Neural crest cell (in vitro differentiated cells): ENCODE measurements at regions not wholly inside any gene's neighbourhood (a gene's known extent, or its start where the extent isn't known, plus 50 kb on each side); places are given as distances from the start of the nearest gene placed in this dataset.
"Not testable (repeated sequence)": the region's sequence is repeated elsewhere in the genome, so short reads cannot be mapped to it uniquely, and the experiment has no call there.

Experiments used
- DNase-seq: peaks from one replicate; pipeline ENCODE4 v3.0.0; 2021; ENCODE audit warnings: low read depth, mixed read lengths, low spot score
- H3K27ac Mint-ChIP-seq: one replicate; pipeline ENCODE4 v1.8.0; 2021; ENCODE audit warnings: mild to moderate bottlenecking, mixed read lengths; ENCODE audit not compliant: unreplicated experiment
- H3K27me3 Mint-ChIP-seq: 2 replicates; pipeline ENCODE4 v1.8.0; 2021; ENCODE audit warnings: low read depth, mild to moderate bottlenecking, mixed read lengths
- H3K36me3 Mint-ChIP-seq: 2 replicates; pipeline ENCODE4 v1.8.0; 2021; ENCODE audit warnings: low read depth, mild to moderate bottlenecking, mixed read lengths
- H3K4me1 Mint-ChIP-seq: 2 replicates; pipeline ENCODE4 v1.8.0; 2021; ENCODE audit warnings: mixed read lengths
- H3K4me3 Mint-ChIP-seq: one replicate; pipeline ENCODE4 v1.8.0; 2021; ENCODE audit warnings: mild to moderate bottlenecking, mixed read lengths
- H3K9me3 Mint-ChIP-seq: 2 replicates; pipeline ENCODE4 v1.8.0; 2021; ENCODE audit warnings: mixed read lengths
- CTCF ChIP-seq: fragments of 200-600 bp; sonication (generic); conservative IDR thresholded peaks from 2 replicates; pipeline ENCODE4 v1.5.0; 2021; ENCODE audit warnings: antibody characterized with exemption, mild to moderate bottlenecking

GRCh38 chr2:41204315-41204714, 752.4 kb upstream of the SLC8A1 start:
- Mint-ChIP-seq H3K27ac (no peak overlapping the region), H3K4me3 (no peak overlapping the region), H3K9me3 (no peaks in the 10 kb centered on the region), H3K27me3 (no peaks in the 10 kb centered on the region), H3K4me1 (no peaks in the 10 kb centered on the region), H3K36me3 (no peaks in the 10 kb centered on the region)
- TF ChIP-seq CTCF = no peak
- DNase-seq = no peak

GRCh38 chr2:41206004-41206403, 754.1 kb upstream of the SLC8A1 start:
- TF ChIP-seq CTCF = no peak
- Mint-ChIP-seq H3K4me1 (no peaks in the 10 kb centered on the region), H3K4me3 (no peak overlapping the region), H3K36me3 (no peaks in the 10 kb centered on the region), H3K27ac (no peak overlapping the region), H3K27me3 (no peaks in the 10 kb centered on the region), H3K9me3 (peaks cover 4% of the 10 kb centered on the region)
- no peak for DNase-seq

- Mint-ChIP-seq H3K4me3 (no peak overlapping the region), H3K27me3 (no peaks in the 10 kb centered on the region)
Observed at GRCh38 chr2:41207578-41207977, 755.7 kb upstream of the SLC8A1 start.

GRCh38 chr2:41210030-41210429, 758.1 kb upstream of the SLC8A1 start:
- H3K36me3 Mint-ChIP-seq, H3K27me3 Mint-ChIP-seq, DNase-seq, H3K27ac Mint-ChIP-seq, H3K4me1 Mint-ChIP-seq, H3K9me3 Mint-ChIP-seq, H3K4me3 Mint-ChIP-seq: not testable (repeated sequence)

More at GRCh38 chr2:41207578-41207977, 755.7 kb upstream of the SLC8A1 start:
- Mint-ChIP-seq H3K4me1 (no peaks in the 10 kb centered on the region), H3K36me3 (no peaks in the 10 kb centered on the region), H3K27ac (no peak overlapping the region), H3K9me3 (peaks cover 4% of the 10 kb centered on the region)
- TF ChIP-seq CTCF = no peak
- no peak for DNase-seq

GRCh38 chr2:41216978-41217377, 765.1 kb upstream of the SLC8A1 start:
- Mint-ChIP-seq H3K27ac (no peak overlapping the region), H3K4me1 (no peaks in the 10 kb centered on the region), H3K4me3 (no peak overlapping the region), H3K27me3 (no peaks in the 10 kb centered on the region), H3K36me3 (peaks cover 3% of the 10 kb centered on the region), H3K9me3 (peaks cover 8% of the 10 kb centered on the region)
- DNase-seq = no peak
- TF ChIP-seq CTCF = no peak

GRCh38 chr2:41222593-41222992, 770.7 kb upstream of the SLC8A1 start:
- Mint-ChIP-seq H3K4me3 (no peak overlapping the region), H3K27me3 (no peaks in the 10 kb centered on the region), H3K27ac (no peak overlapping the region), H3K36me3 (peaks cover 3% of the 10 kb centered on the region), H3K4me1 (no peaks in the 10 kb centered on the region), H3K9me3 (peaks cover 6% of the 10 kb centered on the region)
- TF ChIP-seq CTCF = no peak
- no peak for DNase-seq
